Stimulated activated CD4-positive, alpha-beta T cell treated with anti-CD3 and anti-CD28 coated beads, Interleukin-15, amount 100 ng/mL, for 1 hour (primary cell): ENCODE measurements at regions not wholly inside any gene's neighbourhood (a gene's known extent, or its start where the extent isn't known, plus 50 kb on each side); places are given as distances from the start of the nearest gene placed in this dataset.

Experiments used
- DNase-seq, 2 donors: peaks; one replicate each; pipeline ENCODE4 v3.0.0-alpha.2; 2020; ENCODE audit warnings: low read depth in 1 of 2, low spot score in 1 of 2

DNA sequence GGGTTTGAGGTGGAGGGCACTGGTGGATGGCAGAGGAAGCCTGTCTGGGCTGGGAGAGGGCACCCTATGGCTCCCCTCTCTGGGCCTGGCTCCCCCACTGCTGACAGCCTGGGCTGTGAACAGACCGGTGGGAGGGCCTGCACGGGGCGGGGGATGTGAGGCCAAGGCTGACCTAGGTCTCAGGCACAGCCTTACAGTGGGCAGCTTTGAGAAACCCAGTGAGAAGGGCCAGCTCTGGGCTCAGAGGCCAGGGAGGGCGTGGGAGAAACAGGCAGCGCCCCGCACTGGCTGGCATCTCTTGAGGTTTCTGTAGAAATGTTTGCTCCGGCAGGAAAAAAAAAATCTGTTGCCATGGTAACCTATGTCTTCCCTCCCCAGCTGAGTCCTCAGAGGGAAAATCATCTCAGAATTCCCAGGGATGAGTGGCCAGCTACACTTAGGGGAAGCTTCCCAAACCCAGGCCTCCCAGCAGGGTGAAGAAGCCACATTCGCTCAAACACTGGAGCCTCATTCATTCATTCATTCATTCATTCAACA, 71.7 kb upstream of the TAF1B start:
- DNase-seq = no peak

DNA sequence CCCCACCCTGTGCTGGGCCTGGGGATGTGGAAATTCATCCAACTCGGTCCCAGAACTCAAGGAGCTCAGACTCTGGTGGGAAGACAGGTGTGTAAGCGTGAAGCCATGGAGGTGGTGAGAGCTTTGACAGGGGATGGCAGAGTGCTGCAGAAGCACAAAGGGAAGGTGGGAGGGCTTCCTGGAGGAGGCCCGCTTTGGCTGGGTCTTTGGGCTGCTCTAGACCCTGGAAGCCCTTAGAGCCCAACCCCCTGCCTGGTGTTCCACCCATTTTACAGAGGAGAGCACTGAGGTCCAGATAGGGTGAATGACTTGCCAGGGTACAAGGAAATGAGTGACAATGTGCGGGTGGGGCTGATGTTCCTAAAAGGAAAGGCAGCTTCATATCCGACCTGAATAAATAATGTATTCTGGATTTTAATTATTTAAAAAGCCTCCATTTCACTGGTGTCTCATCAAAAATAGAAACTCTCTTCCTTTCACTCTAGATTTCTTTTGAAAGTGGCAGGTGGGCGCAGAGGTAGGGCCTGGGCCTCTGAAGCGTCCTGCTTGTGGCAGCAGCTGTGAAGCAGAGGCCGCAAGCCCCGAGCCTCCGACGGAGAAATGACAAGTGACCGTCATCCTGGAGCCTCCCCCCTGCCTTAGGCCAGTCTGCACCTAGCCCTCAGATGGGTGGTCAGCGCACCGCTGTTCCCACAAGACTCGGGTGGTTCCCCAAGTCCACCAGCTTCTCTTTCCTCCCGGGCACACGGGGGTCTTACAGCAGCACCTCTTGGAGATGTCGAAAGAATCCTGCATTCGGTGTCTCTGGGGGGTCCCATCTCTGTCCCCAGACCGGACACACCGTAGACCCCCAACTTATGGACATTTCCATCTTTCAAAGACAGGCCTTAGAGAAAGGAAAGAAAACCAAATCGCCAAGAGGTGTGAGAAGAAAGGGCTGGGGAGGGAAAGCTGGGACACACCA, 71.0 kb upstream of the TAF1B start:
- no peak for DNase-seq

DNA sequence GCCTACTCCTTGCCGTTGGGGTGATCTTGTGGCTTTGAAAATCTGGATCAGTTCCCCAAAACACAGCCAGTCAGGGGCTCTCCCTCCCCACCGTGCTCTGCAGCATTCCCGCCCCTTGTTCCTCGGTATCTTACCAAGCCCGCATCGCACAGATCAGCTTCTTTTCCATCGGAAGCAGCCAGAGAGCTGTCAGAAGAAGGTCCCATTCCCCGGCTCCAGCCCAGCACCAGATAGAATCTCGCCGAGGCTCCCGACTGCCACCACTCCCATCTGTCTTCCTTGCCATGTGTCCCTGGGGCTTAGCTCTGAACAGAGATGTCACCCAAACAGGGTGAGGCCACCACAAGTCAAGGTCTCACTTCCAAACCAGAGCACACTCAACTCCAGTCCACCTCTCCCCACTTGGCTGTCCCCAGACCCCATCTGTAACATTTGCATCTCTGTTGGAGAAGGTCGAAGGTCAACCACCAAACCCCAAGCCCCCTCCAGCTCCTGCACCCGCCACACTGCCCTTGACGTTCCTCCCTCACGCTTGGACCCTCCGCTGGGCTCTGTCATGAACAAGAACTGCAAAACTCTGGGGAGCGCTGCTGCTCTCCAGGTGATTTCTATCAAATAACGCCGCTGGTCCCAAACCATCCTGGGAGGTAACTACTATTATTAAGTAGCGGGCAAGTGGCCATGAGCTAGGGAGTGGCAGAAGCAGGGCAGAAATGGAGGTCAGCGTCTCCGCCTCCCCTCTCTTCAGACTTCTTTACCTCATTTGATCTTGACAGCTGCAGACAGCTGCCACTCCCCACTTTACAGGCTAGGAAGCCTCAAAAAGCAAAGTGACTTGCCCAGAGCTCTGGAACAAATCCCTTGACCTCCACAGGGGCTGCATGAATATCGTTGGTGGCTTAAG, 70.0 kb upstream of the TAF1B start:
- DNase-seq = no peak

DNA sequence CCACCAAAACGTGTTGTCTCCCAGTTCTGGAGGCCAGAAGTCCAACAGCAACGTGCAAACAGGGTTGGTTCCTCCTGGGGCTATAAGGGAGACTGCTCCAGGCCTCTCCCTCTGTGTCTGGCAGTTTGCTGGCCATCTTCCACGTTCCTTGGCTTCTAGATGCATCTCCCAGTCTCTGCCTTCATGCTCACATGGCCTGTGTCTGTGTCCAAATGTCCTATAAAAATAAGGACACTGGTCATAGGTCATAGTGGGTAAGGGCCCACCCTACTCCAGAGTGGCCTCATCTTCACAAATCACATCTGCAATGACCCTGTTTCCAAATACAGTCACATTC, 69.4 kb upstream of the TAF1B start:
- no peak for DNase-seq

DNA sequence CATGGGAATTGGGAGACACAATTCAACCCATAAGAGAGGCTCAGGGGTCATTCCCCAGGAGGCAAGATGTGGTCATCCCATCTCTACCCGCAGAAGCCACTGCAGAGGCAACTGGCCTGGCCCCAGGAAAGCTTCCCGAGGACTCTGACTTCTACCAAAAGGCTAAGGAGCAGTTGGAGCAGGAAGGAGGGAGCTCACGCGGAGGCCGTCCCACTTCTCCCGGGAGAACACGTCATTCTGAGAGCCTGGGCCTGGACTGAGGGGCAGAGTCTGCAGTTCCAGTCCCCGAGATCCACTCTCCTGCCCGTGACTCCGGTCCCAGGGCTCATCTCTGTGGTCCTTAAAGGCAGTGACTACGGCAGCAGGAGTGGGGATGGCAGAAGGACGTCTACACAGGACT, 69.0 kb upstream of the TAF1B start:
- no peak for DNase-seq

DNA sequence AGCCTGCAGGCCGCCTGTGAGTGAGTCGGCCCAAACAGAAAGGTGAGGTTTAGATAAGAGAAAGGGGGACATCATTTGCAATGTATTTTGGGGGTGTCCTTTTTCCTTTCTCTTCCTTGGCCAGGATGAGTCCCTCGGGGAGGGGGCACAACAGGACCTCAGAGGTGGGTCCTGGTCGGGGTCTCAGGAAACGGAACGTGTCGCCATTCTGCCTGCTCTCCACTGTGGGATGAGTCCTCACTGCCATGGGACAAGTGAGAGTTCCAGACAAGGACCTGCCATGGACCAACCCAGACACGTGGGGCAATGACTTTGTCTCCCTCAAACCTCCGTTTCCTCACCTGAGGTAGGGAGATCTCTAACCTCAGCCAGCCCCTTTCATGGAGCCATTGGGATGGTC, 67.9 kb upstream of the TAF1B start:
- DNase-seq = no peak

DNA sequence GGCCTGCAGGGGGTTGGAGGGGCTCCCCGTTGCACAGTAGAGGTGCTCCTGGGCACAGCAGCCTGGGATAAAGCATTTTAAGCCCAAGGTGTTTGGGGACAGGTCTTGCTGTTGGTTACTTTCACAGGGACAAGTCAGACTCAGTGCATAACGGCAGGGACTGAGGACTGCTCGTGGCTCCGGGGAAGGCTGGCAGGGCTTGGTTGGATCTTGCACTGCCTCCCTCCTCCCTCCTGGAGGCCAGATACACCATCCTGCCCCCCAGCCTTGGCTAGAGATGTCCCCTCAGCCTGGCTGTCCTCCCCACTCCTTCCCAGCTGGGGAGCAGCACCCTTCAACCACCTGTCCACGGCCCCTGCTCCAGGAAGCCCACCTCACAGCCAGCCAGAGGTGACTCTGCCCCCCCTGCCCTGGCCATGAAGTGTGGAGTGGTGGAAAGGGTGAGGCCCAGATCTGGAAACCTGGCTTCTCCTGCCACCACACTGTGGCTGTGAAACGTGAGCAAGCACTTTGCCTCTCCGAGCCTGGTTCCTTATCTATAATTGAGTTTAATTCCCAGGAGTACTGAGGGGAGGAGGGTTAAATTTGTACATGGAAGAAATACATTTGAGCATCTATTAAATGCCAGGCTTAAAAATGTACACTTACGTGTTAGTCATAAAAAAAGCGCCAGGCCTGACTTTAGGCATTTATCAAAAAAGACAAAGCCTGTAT, 67.1 kb upstream of the TAF1B start:
- DNase-seq = no peak

DNA sequence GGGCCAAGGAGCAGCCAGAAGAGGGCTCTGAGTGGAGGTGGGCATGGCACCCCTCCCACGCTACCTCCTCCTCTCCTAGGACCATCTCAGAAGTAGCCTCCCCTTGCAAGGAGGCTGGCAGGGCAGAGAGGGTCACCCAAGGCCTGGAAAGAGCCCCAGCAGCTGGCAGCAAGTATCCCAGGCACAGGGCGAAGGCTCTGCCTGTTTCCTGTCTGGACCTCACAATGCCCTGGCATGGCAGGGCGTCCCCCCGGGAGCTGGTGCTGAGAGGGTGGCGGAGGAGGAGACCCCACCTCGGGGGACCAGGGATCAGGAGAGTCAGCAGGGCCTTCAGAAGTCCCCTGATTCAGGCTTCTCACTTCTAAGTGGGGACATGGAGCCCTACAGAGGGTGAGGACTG, 66.2 kb upstream of the TAF1B start:
- DNase-seq = no peak

DNA sequence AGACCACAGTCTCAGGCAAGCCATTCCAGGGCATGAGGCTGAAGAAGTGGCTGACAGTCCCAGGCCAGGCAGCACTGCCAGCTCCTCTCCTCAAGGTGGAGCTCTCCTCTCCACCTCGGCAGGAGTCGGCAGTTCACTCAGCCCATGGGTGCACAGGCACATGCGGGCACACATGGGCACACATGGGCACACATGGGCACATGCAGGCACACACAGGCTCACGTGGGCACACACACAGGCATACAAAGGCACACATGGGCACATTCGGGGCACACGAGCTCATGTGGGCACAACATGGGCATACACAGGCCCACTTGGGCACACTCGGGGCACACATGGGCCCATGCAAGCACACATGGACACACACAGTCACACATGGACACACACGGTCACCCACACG, 65.3 kb upstream of the TAF1B start:
- no peak for DNase-seq

DNA sequence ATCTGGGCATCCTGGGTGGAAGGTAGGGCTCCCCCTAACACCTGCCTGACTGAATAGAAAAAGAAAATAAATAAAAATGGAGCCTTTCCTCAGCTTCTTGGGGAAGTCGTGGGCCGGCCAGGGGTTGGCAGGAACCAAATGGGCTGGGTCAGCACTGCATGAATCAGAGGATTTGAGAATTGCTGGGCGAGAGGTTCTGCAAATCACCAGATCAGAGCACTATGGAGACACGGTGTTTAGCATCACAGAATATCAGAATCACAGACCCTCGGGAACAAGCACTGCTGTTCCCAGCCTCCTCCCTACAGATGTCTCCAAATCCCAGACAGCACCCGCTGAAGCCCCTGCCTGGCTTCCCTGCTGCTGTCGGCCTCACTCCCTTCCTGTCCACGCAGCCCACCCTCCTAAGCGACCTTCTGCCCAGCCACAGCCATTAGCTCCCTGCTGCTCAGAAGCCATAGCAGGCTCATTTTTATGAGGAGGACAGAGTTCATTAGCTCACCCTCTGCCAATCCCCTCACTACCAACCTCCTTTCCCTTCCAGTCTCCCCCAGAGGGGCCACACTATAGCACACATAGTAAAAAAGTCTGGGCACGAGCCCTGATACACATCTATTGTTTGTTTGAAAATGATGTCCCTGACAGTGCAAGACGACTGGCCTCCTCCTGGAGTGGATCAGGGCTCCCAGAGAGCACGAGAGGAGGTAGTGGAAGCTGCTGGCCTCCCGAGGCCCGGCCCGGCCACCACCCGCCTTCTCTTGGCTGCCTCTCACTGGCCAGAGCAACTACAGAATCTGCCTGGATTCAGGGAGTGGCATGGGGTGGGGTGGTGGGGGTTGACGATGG, 64.6 kb upstream of the TAF1B start:
- no peak for DNase-seq

DNA sequence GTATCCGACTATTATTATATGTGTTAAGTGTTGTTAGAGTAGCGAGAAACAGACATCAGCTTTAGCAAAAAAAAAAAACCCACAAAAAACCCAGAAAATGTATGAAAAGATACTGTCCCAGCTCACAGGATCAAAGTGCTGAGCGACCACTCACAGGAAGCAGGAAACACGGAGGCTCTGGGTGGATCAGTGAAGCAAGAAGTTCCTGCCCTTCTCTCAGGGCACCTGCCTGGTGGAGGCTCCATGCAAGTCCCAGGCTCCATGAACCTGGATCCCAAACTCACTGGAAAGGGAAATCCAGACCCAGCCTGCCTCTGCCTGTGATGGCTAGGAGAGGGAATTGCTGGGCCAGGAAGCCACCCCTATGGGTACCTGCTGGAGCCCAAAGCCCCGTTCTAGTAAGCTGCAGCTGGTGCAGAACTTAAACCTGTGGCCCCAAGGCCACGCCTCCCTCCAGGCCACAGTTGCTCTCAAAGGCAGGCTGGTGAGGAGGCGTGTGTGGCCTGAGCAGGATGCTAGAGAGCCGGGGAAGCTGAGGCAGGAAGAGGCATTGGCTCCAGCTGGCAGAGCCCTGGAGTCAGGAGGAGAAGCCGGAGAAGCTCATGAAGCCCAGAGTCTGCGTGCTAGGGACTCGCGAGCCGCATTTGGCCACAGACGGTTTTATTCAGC, 63.5 kb upstream of the TAF1B start:
- no peak for DNase-seq

DNA sequence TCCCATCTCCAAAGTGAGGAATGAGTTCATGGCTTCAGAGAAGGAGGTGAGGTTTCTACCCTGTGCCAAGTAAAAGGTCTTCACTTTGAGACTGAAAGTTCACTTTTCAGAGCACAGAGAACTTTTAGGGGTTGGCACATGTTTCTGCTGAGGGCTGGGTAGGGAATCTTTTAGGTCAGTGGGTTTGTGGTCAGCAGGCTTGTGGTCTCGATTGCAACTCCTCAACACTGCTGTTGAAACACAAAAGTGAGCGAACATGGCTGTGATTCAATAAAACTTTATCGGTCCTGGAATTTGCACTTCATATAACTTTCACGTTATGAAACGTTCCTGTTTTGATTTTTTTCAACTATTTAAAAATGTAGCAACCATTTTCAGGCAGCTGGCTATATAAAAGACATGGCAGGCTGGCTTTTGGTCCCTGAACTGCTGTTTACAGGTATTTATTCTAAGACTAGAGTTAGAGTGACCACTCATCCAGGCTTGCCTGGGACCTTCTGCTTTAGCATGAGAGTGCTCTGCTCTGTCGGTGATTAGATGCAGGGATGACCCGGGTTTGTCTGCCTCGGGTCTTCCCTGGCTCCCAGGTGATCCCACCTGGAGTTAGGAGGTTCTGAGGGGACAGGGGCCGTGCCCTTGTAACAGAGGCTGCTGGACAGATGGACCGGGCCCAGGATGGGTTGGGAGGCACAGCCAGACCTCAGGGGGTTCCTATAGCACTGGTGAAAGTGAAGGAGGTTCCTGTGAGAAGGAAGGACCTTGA, 62.7 kb upstream of the TAF1B start:
- no peak for DNase-seq

DNA sequence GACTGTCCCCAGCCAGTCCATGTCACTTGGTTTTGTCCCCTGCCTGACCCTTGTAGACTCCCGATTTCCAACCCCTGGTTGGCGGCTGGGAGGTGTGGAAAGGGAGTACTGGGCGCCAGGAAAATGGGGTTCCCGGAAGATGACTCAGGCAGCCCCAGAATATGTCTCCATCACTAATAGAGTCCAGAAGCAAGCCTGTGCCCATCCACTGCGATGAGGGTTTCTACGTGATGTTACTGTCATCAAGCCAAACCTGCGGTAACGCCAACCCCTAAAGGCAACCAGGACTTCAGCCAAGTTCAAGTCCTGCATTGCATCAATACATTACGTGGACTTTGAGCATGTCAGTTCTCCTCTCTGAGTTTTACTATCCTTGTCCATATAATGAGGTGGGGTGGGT, 62.0 kb upstream of the TAF1B start:
- no peak for DNase-seq

DNA sequence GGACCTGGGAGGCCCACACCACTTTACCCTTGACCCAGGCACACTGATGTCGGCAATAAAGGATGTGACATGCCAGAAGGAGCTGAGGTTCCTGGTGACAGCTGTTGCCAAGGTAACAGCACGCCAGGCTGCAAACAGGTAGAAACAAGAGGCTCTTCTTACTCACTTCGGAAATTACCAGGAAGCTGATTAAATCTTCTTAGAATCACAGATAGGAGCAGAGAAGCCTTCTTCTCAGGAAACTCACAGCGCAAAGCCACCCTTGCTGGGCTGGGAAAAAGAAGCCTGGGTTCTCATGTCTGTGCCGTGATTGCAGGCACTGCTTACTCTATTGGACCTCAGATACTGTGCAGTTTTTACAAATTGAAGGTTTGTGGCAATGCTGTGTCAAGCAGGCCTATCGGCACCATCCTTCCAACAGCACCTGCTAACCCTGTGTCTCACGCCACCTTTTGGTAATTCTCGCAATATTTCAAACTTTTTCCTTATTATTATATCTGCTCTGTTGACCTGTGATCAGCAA, 61.0 kb upstream of the TAF1B start:
- DNase-seq = peak; percentile 43 to 61

DNA sequence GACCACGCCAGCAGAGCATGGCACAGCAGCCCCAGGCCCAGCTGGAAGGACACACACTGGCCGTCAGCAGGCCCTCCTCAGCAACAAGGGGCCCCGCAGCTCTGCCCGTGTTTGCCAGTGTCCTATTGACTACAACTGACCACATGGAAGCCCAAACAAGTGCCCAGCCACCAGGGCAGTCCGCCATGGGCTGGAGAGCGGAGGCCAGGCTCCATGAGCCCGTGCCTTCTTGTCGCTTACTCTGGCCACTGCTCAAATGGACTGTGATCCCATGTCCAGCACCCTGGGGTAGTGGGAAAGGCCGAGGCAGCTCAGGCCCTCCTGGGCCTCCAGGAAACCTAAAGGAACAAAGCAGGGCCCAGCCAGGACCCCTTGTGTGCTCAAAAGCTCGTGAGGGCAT, 53.9 kb upstream of the TAF1B start:
- DNase-seq = no peak

DNA sequence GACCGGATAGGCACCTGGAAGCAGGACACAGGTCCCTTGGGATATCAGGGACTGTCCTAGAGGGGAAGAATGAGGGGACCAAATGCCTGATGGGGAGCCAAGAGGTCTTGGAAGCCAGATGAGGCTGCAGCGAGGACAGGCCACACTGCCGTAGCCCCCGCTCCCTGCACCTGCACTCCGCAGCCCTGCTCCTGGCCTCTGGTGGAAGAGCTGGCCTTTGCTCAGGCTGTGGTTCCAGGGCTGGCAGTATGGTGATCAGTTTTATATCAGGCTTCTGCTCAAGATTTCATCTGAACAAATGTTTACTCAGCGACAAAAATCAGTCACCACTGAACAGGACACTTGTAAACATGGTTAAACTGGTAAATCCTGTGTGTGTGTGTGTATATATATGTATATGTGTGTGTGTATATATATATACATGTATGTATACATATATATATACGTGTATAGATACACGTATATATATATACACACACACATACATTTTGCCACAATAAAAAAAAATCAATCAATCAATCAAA, 52.5 kb upstream of the TAF1B start:
- no peak for DNase-seq

DNA sequence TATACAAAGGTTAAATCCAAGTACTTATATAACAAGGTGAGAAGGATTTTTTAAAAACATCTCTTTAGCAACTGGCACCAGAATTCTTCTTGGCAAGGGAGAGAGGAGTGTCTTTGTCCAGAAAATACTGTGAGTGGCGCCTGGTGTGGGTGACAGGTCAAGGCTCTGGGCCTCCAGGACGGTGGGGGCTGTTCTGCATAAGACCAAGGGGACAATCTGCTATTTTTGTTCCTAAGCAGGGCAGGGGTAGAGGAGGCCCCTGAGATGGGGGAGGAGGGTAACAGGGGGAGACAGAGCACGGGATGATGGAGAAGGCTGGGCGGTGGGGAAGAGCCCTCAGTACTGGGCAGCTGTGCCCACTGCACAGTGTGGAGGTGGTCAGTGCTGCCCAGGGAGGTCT, 51.6 kb upstream of the TAF1B start:
- no peak for DNase-seq

DNA sequence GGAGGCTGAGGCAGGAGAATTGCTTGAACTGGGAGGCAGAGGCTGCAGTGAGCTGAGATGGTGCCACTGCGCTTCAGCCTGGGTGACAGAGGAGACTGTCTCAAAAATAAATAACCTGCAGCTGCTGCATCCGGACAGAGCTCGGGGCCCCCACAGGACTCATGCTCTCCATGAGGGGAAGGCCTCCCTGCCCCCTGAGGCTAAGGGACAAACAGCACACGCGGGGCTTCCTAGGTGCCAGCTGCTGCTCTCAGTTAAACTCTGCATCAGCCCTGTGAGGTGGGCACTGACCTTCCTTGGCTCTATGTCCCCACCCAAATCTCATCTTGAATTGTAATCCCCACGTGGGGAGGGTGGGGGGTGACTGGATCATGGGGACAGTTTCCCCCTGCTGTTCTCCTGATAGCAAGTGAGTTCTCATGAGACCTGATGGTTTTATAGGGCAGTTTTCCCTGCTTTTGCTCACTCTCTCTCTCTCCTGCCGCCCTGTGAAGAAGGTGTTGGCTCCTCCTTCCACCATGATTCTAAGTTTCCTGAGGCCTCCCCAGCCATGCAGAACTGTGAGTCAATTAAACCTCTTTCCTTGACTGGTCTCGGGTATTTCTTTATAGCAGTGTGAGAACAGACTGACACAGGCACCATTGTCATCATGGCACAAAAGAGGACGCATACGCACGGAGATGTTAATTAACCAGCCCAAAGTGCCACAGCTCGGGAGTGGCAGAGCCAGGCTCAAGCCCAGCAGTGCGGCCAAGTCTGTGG, 49.9 kb upstream of the TAF1B start:
- DNase-seq = no peak
